Spleen (tissue), 11 donors: ENCODE measurements at regions not wholly inside any gene's neighbourhood (a gene's known extent, or its start where the extent isn't known, plus 50 kb on each side); places are given as distances from the start of the nearest gene placed in this dataset.

Source experiments
- DNase-seq: peaks from one replicate; pipeline ENCODE4 v3.0.0-alpha.2; 2020
- H3K27ac ChIP-seq, 8 donors: fragments of 200-600 bp; sonication (generic) in 7 of 8; 1 replicate in 4 of 8; 2 replicates in 4 of 8; pipeline versions ENCODE4 v1.5.0 to v1.8.0; 2016 to 2021; ENCODE audit warnings: inconsistent platforms in 4 of 8, mild to moderate bottlenecking in 4 of 8, moderate library complexity in 1 of 8
- H3K27me3 ChIP-seq, 7 donors: fragments of 200-600 bp; sonication (generic) in 6 of 7; replicated peaks in 1 of 7; 1 replicate in 4 of 7; 2 replicates in 3 of 7; pipeline versions ENCODE4 v1.5.0 to v1.8.0; 2016 to 2021; ENCODE audit warnings: inconsistent platforms in 3 of 7, mild to moderate bottlenecking in 1 of 7
- H3K36me3 ChIP-seq, 6 donors: fragments of 200-600 bp; sonication (generic) in 5 of 6; 1 replicate in 4 of 6; 2 replicates in 2 of 6; pipeline versions ENCODE4 v1.5.0 to v1.8.0; 2016 to 2021; ENCODE audit warnings: inconsistent platforms in 2 of 6
- H3K4me1 ChIP-seq, 6 donors: fragments of 200-600 bp; sonication (generic) in 5 of 6; 1 replicate in 3 of 6; 2 replicates in 3 of 6; pipeline versions ENCODE4 v1.5.0 to v1.8.0; 2016 to 2021; ENCODE audit warnings: inconsistent platforms in 3 of 6
- H3K4me3 ChIP-seq, 8 donors: fragments of 200-600 bp; sonication (generic) in 7 of 8; 1 replicate in 4 of 8; 2 replicates in 4 of 8; pipeline versions ENCODE4 v1.5.0 to v1.8.0; 2016 to 2021; ENCODE audit warnings: inconsistent platforms in 4 of 8, mild to moderate bottlenecking in 4 of 8, moderate library complexity in 2 of 8
- H3K9me3 ChIP-seq, 8 donors: fragments of 200-600 bp; sonication (generic) in 7 of 8; 1 replicate in 4 of 8; 2 replicates in 4 of 8; pipeline versions ENCODE4 v1.5.0 to v1.8.0; 2016 to 2021; ENCODE audit warnings: inconsistent platforms in 4 of 8
- POLR2A ChIP-seq, 3 donors: fragments of 450-650 bp; IDR thresholded peaks; one replicate each; pipeline ENCODE4 v1.5.1; 2017; ENCODE audit warnings: antibody characterized with exemption in 3 of 3, mild to moderate bottlenecking in 1 of 3
- POLR2AphosphoS5 ChIP-seq, 3 donors: sonication (generic); formaldehyde crosslinking; IDR thresholded peaks; one replicate each; pipeline ENCODE4 v1.5.1; 2017; ENCODE audit warnings: antibody characterized with exemption in 3 of 3
- WGBS, 5 donors: extraction: QIAGEN DNeasy Blood & Tissue Kit in 3 of 5; methylation state at CpG; one replicate each; pipeline versions ENCODE4 v1.1.5 to v1.1.7; 2013 to 2018; 5-methylcytosine and 5-hydroxymethylcytosine counted together
- intact Hi-C: fragments of 100-400 bp; cut with DNase I; formaldehyde crosslinking; loops from one replicate; pipeline ENCODE4 v1.15.0; 2023; ENCODE audit warnings: low total_unique reads
- TF ChIP-seq, protein P1 (sequence below), 11 experiments: fragments of 200-600 bp in 7 of 11; fragments of 450-650 bp in 4 of 11; sonication (generic) in 4 of 11; IDR thresholded peaks in 8 of 11; conservative IDR thresholded peaks in 3 of 11; 1 replicate in 7 of 11; 2 replicates in 4 of 11; pipeline versions ENCODE4 v1.4.0 to v1.8.0; 2016 to 2021; ENCODE audit warnings: antibody characterized with exemption in 11 of 11, inconsistent platforms in 4 of 11, mild to moderate bottlenecking in 1 of 11
- donor health status: healthy with polysubstance abuse.
- donor health status: DM: no; HTN: no; CAD: no; lungs with moderate emphysema.
- donor health status: DM: no; HTN: no; CAD: no.
- donor health status: Bipolar disorder and iron deficiency.
- donor health status: healthy.
- donor health status: DM: no; HTN: no; CAD: no.
- donor health status: DM: yes; HTN: yes; CAD: no.

DNA sequence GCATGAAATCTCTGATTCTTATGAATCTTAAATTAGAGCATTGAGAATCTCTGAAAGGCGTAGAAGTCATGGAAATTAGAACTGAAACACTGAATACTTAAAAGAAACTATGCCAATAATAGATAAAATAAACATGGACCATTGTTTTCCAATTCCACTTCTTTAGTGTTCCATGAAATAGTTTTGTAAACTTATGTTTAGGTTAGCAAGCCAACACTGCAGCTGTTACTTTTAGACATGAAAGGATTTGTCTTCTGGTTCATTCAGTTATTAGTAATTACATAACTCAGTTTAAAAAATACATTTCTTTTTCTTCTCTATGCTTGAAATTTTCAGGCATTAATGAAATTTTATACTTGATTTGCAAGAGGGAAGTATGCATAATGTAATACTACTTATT lies 733.4 kb upstream of the NUDT12 start:
- no peaks in the 10 kb centered on the region for H3K27me3 ChIP-seq
- no peaks in the 10 kb centered on the region for H3K4me1 ChIP-seq
- TF ChIP-seq POLR2AphosphoS5 (IDR thresholded peaks at IDR 0.05), result no peak
- TF ChIP-seq, protein P1, sequence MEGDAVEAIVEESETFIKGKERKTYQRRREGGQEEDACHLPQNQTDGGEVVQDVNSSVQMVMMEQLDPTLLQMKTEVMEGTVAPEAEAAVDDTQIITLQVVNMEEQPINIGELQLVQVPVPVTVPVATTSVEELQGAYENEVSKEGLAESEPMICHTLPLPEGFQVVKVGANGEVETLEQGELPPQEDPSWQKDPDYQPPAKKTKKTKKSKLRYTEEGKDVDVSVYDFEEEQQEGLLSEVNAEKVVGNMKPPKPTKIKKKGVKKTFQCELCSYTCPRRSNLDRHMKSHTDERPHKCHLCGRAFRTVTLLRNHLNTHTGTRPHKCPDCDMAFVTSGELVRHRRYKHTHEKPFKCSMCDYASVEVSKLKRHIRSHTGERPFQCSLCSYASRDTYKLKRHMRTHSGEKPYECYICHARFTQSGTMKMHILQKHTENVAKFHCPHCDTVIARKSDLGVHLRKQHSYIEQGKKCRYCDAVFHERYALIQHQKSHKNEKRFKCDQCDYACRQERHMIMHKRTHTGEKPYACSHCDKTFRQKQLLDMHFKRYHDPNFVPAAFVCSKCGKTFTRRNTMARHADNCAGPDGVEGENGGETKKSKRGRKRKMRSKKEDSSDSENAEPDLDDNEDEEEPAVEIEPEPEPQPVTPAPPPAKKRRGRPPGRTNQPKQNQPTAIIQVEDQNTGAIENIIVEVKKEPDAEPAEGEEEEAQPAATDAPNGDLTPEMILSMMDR (IDR thresholded peaks at IDR 0.05 in 8 of 11, conservative IDR thresholded peaks at IDR 0.05 in 3 of 11), result no peak
- no peak for TF ChIP-seq POLR2A (IDR thresholded peaks at IDR 0.05)
- DNase-seq, result no peak
- H3K4me3 ChIP-seq, result no peak overlapping the region
- intact Hi-C loops, result no loop called here
- 77 to 85% (median 85%) methylated on average over 1 of the region's 1 CpG for WGBS, 5 donors
- H3K27ac ChIP-seq, result no peak overlapping the region
- no peaks in the 10 kb centered on the region for H3K36me3 ChIP-seq
- peaks cover 0 to 10% (median 0%) of the 10 kb centered on the region in 8 donors for H3K9me3 ChIP-seq

DNA sequence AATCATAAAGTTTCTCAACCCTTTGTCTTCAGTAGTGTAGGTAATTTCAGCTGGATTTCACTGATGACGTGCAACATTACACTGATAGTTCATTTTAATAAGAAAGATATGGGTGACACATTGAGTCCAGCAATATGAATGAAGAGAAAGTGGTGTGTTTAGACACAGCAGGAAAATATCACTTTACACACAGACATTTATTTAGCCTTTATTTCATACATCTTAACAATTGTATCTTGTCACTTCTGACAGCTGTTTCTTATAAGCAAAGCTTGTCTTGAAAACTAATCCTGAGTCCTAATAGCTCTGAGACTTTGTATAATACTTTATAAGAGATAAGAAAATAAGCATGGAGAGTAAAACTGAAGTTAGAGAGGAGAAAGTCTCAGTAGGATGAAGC lies 720.5 kb upstream of the NUDT12 start:
- no peak overlapping the region for H3K4me3 ChIP-seq
- intact Hi-C loops, result no loop called here
- 70 to 83% (median 75%) methylated on average over 1 of the region's 1 CpG for WGBS, 5 donors
- peaks cover 0 to 19% (median 6%) of the 10 kb centered on the region in 8 donors for H3K9me3 ChIP-seq
- H3K27ac ChIP-seq, result no peak overlapping the region
- TF ChIP-seq, protein P1 (IDR thresholded peaks at IDR 0.05 in 8 of 11, conservative IDR thresholded peaks at IDR 0.05 in 3 of 11), result no peak
- TF ChIP-seq POLR2A (IDR thresholded peaks at IDR 0.05) (no peak), POLR2AphosphoS5 (IDR thresholded peaks at IDR 0.05) (no peak)
- no peaks in the 10 kb centered on the region for H3K27me3 ChIP-seq
- H3K36me3 ChIP-seq, result no peaks in the 10 kb centered on the region
- DNase-seq, result no peak
- H3K4me1 ChIP-seq, result no peaks in the 10 kb centered on the region

DNA sequence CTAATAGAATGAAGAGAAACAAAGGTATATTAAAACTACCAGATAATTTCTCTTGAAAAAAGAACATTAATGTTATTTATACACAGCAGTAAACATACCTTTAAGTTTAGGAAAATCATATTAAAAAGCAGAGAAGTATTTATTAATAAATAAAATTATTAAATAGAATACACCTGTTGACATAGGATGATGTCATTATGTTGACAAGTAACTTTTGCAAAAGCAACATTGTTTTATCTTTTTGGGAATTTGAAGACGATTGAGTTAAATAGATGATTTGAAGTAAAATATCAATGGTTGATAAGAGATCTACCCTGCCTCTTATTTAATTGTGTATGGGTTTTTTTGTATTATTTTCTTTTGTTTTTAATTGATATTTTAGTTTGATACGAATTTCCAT lies 711.1 kb upstream of the NUDT12 start:
- no peak overlapping the region for H3K27ac ChIP-seq
- no peak for DNase-seq
- H3K27me3 ChIP-seq, result no peaks in the 10 kb centered on the region
- TF ChIP-seq POLR2AphosphoS5 (IDR thresholded peaks at IDR 0.05) (no peak), POLR2A (IDR thresholded peaks at IDR 0.05) (no peak)
- TF ChIP-seq, protein P1 (IDR thresholded peaks at IDR 0.05 in 8 of 11, conservative IDR thresholded peaks at IDR 0.05 in 3 of 11), result no peak
- H3K4me1 ChIP-seq, result no peaks in the 10 kb centered on the region
- H3K36me3 ChIP-seq, result no peaks in the 10 kb centered on the region
- intact Hi-C loops, result no loop called here
- no peak overlapping the region for H3K4me3 ChIP-seq
- 64 to 78% (median 66%) methylated on average over 2 of the region's 2 CpGs for WGBS, 5 donors
- H3K9me3 ChIP-seq, result no peaks in the 10 kb centered on the region

DNA sequence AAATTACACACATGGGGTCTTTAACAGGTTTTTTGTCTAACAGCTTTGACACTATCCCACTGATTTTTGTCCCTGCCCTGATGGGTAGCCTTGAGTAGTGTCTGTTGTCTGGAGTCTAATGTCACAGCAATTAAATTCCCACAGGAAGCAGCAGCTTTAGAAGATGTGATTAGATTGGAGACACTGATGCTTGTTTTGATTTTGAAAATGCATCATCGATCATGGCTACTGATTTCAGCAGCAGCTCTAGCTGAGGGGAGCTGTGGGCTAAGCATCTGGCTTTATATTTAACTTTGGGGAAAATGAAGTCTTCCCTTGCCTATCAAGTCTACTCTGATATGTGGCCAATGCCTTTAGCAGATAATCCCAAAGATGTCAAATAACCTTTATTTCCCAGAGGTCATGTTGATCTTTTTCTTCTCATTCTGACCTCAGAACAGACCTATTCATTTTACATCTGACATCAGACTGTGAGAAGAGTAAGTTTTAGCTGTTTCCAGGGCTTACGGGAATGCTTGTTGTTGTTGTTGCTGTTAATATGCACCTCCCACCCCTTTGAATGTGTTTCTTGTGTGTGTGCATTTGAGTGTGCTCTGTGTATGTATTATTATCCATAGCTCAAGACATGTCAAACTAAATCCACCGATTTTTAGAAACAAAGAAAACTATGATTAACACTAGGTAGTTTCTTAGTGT lies 704.9 kb upstream of the NUDT12 start:
- no peak for TF ChIP-seq POLR2AphosphoS5 (IDR thresholded peaks at IDR 0.05)
- no peak for TF ChIP-seq POLR2A (IDR thresholded peaks at IDR 0.05)
- TF ChIP-seq, protein P1 (IDR thresholded peaks at IDR 0.05 in 8 of 11, conservative IDR thresholded peaks at IDR 0.05 in 3 of 11), result no peak
- no peak for DNase-seq
- 65 to 82% (median 69%) methylated on average over 3 of the region's 3 CpGs for WGBS, 5 donors
- Histone ChIP-seq H3K4me3 (no peak overlapping the region), H3K9me3 (peaks cover 0 to 4% (median 0%) of the 10 kb centered on the region in 8 donors), H3K27me3 (no peaks in the 10 kb centered on the region), H3K36me3 (no peaks in the 10 kb centered on the region), H3K27ac (no peak overlapping the region), H3K4me1 (no peaks in the 10 kb centered on the region)
- intact Hi-C loops, result no loop called here
